Fibroblast of skin of back (primary cell): ENCODE measurements at regions not wholly inside any gene's neighbourhood (a gene's known extent, or its start where the extent isn't known, plus 50 kb on each side); places are given as distances from the start of the nearest gene placed in this dataset.
"Not testable (repeated sequence)": the region's sequence is repeated elsewhere in the genome, so short reads cannot be mapped to it uniquely, and the experiment has no call there.

Experiments
- DNase-seq: peaks from one replicate; pipeline ENCODE4 v3.0.0-alpha.2; 2013

- DNase-seq: no peak
Observed at GRCh38 chr9:102355982-102356381, 617.5 kb upstream of the GRIN3A start.

- peak; percentile 2 for DNase-seq
Observed at GRCh38 chr9:102354041-102354440, 615.6 kb upstream of the GRIN3A start.

- not testable (repeated sequence) for DNase-seq
Observed at GRCh38 chr9:102337471-102337870, 599.0 kb upstream of the GRIN3A start.

GRCh38 chr9:102309379-102309778 is 570.9 kb upstream of the GRIN3A start:
- DNase-seq: no peak

GRCh38 chr9:102295188-102295587 is 556.7 kb upstream of the GRIN3A start:
- no peak for DNase-seq

GRCh38 chr9:102273952-102274351 is 535.5 kb upstream of the GRIN3A start:
- peak; percentile 41 for DNase-seq

GRCh38 chr9:102253099-102253498 is 514.7 kb upstream of the GRIN3A start:
- DNase-seq: no peak

- no peak for DNase-seq
Observed at GRCh38 chr9:102244916-102245315, 506.5 kb upstream of the GRIN3A start.

- no peak for DNase-seq
Observed at GRCh38 chr9:102237520-102237919, 499.1 kb upstream of the GRIN3A start.

GRCh38 chr9:102237094-102237493 is 498.6 kb upstream of the GRIN3A start:
- no peak for DNase-seq

- not testable (repeated sequence) for DNase-seq
Observed at GRCh38 chr9:102227416-102227815, 489.0 kb upstream of the GRIN3A start.

- peak; percentile 84 for DNase-seq
Observed at GRCh38 chr9:102225841-102226441, 487.5 kb upstream of the GRIN3A start.

GRCh38 chr9:102223320-102224136 is 485.1 kb upstream of the GRIN3A start:
- not testable (repeated sequence) for DNase-seq

GRCh38 chr9:102209176-102209575 is 470.7 kb upstream of the GRIN3A start:
- no peak for DNase-seq

- DNase-seq: no peak
Observed at GRCh38 chr9:102206432-102206831, 468.0 kb upstream of the GRIN3A start.

GRCh38 chr9:102205251-102205650 is 466.8 kb upstream of the GRIN3A start:
- DNase-seq: no peak

GRCh38 chr9:102202126-102202525 is 463.7 kb upstream of the GRIN3A start:
- DNase-seq: peak; percentile 76

GRCh38 chr9:102185962-102186361 is 447.5 kb upstream of the GRIN3A start:
- peak; percentile 45 for DNase-seq

- DNase-seq: no peak
Observed at GRCh38 chr9:102185371-102185770, 446.9 kb upstream of the GRIN3A start.

- peak; percentile 71 for DNase-seq
Observed at GRCh38 chr9:102178811-102179210, 440.4 kb upstream of the GRIN3A start.

- not testable (repeated sequence) for DNase-seq
Observed at GRCh38 chr9:102174202-102174601, 435.8 kb upstream of the GRIN3A start.

- no peak for DNase-seq
Observed at GRCh38 chr9:102164247-102164646, 425.8 kb upstream of the GRIN3A start.

GRCh38 chr9:102153081-102153480 is 414.6 kb upstream of the GRIN3A start:
- DNase-seq: not testable (repeated sequence)

- DNase-seq: no peak
Observed at GRCh38 chr9:102135768-102136167, 397.3 kb upstream of the GRIN3A start.
